ENCODE measurements at regions not wholly inside any gene's neighbourhood (a gene's known extent, or its start where the extent isn't known, plus 50 kb on each side); places are given as distances from the start of the nearest gene placed in this dataset.

GRCh38 chr9:94168203-94169000, 84.1 kb downstream of the PTPDC1 start:
- ATAC-seq (no peak), DNase-seq (no peak), FAIRE-seq (no peak)
- TF ChIP-seq CTCF (IDR thresholded peaks at IDR 0.05), result no peak
- WGBS, 2 donors, result 2 to 6% methylated on average over 10 of the region's 10 CpGs
- Histone ChIP-seq H3K4me1 (peaks cover 29 to 59% (median 44%) of the 10 kb centered on the region in 3 donors), H3K27ac (peak overlapping the region in 2 of 4 donors; percentile 100), H3K9me3 (no peaks in the 10 kb centered on the region), H3K4me3 (peak overlapping the region in 3 of 4 donors; percentile 86 to 95 (median 95)), H3K36me3 (no peaks in the 10 kb centered on the region), H3K27me3 (no peaks in the 10 kb centered on the region)
- intact Hi-C loops (cut with DNase I), result no loop called here

GRCh38 chr9:94169968-94170367, 85.7 kb downstream of the PTPDC1 start:
- H3K27me3 ChIP-seq, result no peaks in the 10 kb centered on the region
- peaks cover 29 to 73% (median 60%) of the 10 kb centered on the region in 3 donors for H3K4me1 ChIP-seq
- no peaks in the 10 kb centered on the region for H3K36me3 ChIP-seq
- TF ChIP-seq CTCF (IDR thresholded peaks at IDR 0.05), result no peak
- intact Hi-C loops (cut with DNase I), result no loop called here
- no peak overlapping the region for H3K27ac ChIP-seq
- no peak for ATAC-seq
- no peak for FAIRE-seq
- DNase-seq, result no peak
- H3K9me3 ChIP-seq, result no peaks in the 10 kb centered on the region
- peak overlapping the region in 1 of 4 donors; percentile 7 for H3K4me3 ChIP-seq

- intact Hi-C loops (cut with DNase I), result no loop called here
- DNase-seq (no peak), ATAC-seq (no peak), FAIRE-seq (no peak)
- no peak overlapping the region for H3K27ac ChIP-seq
- no peaks in the 10 kb centered on the region for H3K9me3 ChIP-seq
- peaks cover 52 to 95% (median 91%) of the 10 kb centered on the region in 3 donors for H3K4me1 ChIP-seq
- no peak overlapping the region for H3K4me3 ChIP-seq
- no peaks in the 10 kb centered on the region for H3K27me3 ChIP-seq
- 60 to 63% methylated on average over 3 of the region's 3 CpGs for whole genome bisulfite sequencing, 2 donors
- H3K36me3 ChIP-seq, result peaks cover 0 to 17% (median 7%) of the 10 kb centered on the region in 3 donors
- TF ChIP-seq CTCF (IDR thresholded peaks at IDR 0.05), result no peak
Observed at GRCh38 chr9:94173632-94174031, 85.5 kb upstream of the ZNF169 start.

- intact Hi-C loops (cut with DNase I), result no loop called here
- H3K4me1 ChIP-seq, result peaks cover 57 to 95% (median 93%) of the 10 kb centered on the region in 3 donors
- no peaks in the 10 kb centered on the region for H3K9me3 ChIP-seq
- 18 to 47% methylated on average over 1 of the region's 1 CpG for WGBS, 2 donors
- no peaks in the 10 kb centered on the region for H3K27me3 ChIP-seq
- ATAC-seq (no peak), FAIRE-seq (no peak), DNase-seq (no peak)
- H3K4me3 ChIP-seq, result no peak overlapping the region
- peaks cover 0 to 17% (median 7%) of the 10 kb centered on the region in 3 donors for H3K36me3 ChIP-seq
- H3K27ac ChIP-seq, result no peak overlapping the region
- no peak for TF ChIP-seq CTCF (IDR thresholded peaks at IDR 0.05)
Observed at GRCh38 chr9:94174164-94174563, 84.9 kb upstream of the ZNF169 start.

GRCh38 chr9:94175669-94176068, 83.4 kb upstream of the ZNF169 start:
- no peaks in the 10 kb centered on the region for H3K9me3 ChIP-seq
- ATAC-seq (no peak), DNase-seq (no peak), FAIRE-seq (no peak)
- peaks cover 53 to 83% (median 81%) of the 10 kb centered on the region in 3 donors for H3K4me1 ChIP-seq
- peaks cover 0 to 17% (median 7%) of the 10 kb centered on the region in 3 donors for H3K36me3 ChIP-seq
- WGBS, 2 donors, result 58 to 64% methylated on average over 5 of the region's 5 CpGs
- intact Hi-C loops (cut with DNase I), result no loop called here
- no peak overlapping the region for H3K27ac ChIP-seq
- no peak overlapping the region for H3K4me3 ChIP-seq
- H3K27me3 ChIP-seq, result no peaks in the 10 kb centered on the region
- no peak for TF ChIP-seq CTCF (IDR thresholded peaks at IDR 0.05)

All from pancreas (tissue), 10 donors.